ENCODE measurements at regions not wholly inside any gene's neighbourhood (a gene's known extent, or its start where the extent isn't known, plus 50 kb on each side); places are given as distances from the start of the nearest gene placed in this dataset.

- TF ChIP-seq POLR2A (IDR thresholded peaks at IDR 0.05) (no peak), CTCF (IDR thresholded peaks at IDR 0.05) (no peak)
These were observed 222.9 kb downstream of the DLL1 start for GRCh38 chr6:170067923-170068360.

All from testis (tissue), 2 donors.